ENCODE measurements at regions not wholly inside any gene's neighbourhood (a gene's known extent, or its start where the extent isn't known, plus 50 kb on each side); places are given as distances from the start of the nearest gene placed in this dataset.

GRCh38 chr1:5628416-5628815 lies 363.8 kb downstream of the NPHP4 start:
- no peak for DNase-seq (ENCODE audit: low read depth)
- H3K4me3 ChIP-seq (ENCODE audit: low read depth, low read length): no peak overlapping the region
- TF ChIP-seq, protein P1, sequence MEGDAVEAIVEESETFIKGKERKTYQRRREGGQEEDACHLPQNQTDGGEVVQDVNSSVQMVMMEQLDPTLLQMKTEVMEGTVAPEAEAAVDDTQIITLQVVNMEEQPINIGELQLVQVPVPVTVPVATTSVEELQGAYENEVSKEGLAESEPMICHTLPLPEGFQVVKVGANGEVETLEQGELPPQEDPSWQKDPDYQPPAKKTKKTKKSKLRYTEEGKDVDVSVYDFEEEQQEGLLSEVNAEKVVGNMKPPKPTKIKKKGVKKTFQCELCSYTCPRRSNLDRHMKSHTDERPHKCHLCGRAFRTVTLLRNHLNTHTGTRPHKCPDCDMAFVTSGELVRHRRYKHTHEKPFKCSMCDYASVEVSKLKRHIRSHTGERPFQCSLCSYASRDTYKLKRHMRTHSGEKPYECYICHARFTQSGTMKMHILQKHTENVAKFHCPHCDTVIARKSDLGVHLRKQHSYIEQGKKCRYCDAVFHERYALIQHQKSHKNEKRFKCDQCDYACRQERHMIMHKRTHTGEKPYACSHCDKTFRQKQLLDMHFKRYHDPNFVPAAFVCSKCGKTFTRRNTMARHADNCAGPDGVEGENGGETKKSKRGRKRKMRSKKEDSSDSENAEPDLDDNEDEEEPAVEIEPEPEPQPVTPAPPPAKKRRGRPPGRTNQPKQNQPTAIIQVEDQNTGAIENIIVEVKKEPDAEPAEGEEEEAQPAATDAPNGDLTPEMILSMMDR (conservative IDR thresholded peaks at IDR 0.05; ENCODE audit: low read depth, low read length): no peak

DNA sequence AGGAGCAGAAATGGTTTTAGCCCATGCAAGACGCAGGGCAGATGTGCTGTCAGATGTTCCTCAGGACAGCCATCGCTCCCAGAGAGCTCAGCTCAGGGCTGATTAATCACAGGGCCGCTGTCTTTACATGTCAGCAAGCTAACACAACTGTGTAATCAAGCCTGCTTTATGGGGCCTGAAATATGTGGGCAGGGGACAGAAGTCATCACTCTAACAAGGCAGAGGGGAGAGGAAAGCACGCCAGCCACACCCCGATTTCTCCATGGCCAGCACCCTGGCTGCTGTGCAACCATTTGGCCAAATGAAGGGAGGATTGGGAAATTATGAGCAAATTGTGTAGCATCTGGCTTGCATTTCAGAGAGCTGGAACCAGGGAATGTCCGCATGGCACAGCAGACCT lies 368.8 kb downstream of the NPHP4 start:
- no peak overlapping the region for H3K4me3 ChIP-seq (ENCODE audit: low read depth, low read length)
- TF ChIP-seq, protein P1 (conservative IDR thresholded peaks at IDR 0.05; ENCODE audit: low read depth, low read length): no peak
- no peak for DNase-seq (ENCODE audit: low read depth)

DNA sequence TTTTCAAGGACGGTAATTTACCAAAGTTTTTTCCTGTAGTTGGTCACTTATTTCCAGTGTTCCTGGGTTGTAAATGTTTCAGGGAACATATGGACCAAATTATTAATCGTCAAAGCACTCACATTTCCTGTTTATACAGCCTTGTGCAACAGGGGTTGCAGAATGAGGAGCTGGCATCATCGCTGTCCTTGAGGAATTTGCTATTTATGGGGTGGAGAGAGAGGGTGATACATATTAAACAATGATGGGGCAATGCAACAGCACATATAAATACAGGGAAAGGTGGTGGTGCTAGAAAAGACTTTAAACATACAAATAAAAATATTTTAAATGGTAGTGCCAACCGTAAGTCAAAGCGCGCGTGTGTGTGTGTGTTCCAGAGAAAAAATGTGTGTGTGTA lies 369.8 kb downstream of the NPHP4 start:
- TF ChIP-seq, protein P1 (conservative IDR thresholded peaks at IDR 0.05; ENCODE audit: low read depth, low read length): no peak
- no peak for DNase-seq (ENCODE audit: low read depth)
- no peak overlapping the region for H3K4me3 ChIP-seq (ENCODE audit: low read depth, low read length)

DNA sequence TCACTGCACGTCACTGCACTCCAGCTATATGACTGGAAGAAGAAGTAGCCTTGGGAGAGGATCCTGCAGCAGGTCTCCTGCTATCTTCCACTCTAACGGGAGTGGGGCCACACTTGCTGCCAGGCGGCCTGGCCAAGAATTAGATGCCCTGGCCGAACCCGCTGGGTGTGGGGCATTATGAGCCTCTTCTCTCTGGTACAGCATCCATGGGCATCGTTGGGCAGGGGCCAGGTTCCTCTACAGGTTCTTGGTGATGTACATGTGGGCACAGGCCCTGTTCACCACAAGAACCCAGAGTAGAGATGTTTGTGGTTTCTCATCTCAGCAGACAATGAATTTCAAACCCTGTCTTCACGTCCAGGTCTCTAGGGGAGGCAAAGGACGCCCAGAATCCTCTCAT lies 370.5 kb downstream of the NPHP4 start:
- TF ChIP-seq, protein P1 (conservative IDR thresholded peaks at IDR 0.05; ENCODE audit: low read depth, low read length): no peak
- H3K4me3 ChIP-seq (ENCODE audit: low read depth, low read length): no peak overlapping the region
- no peak for DNase-seq (ENCODE audit: low read depth)

DNA sequence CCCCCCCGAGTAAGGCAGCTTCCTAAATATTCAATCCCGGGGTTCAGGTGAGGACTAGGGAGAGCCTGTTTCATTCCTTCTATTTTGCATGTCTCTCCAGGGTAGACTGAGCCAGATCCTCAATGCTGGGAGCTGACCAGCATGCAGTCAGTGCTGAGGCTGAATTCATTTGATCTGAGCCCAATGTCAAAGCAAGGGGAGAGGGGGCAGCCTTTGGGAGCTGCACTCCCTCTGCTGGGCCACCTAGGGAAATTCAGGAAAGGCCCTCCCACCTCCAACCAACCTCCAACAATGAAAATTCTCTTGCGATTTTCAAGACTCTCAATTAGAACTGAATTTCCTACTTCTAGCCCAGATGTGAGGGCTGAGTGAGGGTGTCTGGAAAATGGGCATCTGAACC lies 371.2 kb downstream of the NPHP4 start:
- H3K4me3 ChIP-seq (ENCODE audit: low read depth, low read length): no peak overlapping the region
- DNase-seq (ENCODE audit: low read depth): no peak
- TF ChIP-seq, protein P1 (conservative IDR thresholded peaks at IDR 0.05; ENCODE audit: low read depth, low read length): no peak

DNA sequence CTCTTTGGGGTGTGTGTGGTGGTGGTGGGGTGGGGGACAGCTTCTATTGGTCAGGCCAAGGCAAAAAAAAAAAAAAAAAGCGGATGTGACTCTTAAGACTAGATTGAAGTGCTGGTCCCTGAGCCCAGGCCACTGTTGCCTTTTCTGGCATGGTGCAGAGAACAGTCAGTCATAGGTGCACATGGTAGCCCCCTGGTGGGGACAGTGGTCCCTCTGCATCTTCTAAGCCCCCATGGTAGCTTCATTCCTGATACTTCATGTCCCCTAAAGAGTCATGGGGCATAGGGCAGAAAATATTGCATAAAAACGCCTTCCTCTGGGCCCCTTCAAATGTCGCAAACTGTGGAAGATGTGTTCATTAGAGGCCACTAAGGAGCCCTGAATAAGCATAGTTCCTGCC lies 371.8 kb downstream of the NPHP4 start:
- TF ChIP-seq, protein P1 (conservative IDR thresholded peaks at IDR 0.05; ENCODE audit: low read depth, low read length): no peak
- DNase-seq (ENCODE audit: low read depth): no peak
- no peak overlapping the region for H3K4me3 ChIP-seq (ENCODE audit: low read depth, low read length)

- DNase-seq (ENCODE audit: low read depth): no peak
- no peak overlapping the region for H3K4me3 ChIP-seq (ENCODE audit: low read depth, low read length)
- TF ChIP-seq, protein P1 (conservative IDR thresholded peaks at IDR 0.05; ENCODE audit: low read depth, low read length): no peak
Measured at GRCh38 chr1:5619469-5619868, 372.8 kb downstream of the NPHP4 start.

All from epithelial cell of proximal tubule (primary cell).